Mucosa of descending colon (tissue), 3 donors: ENCODE measurements at regions not wholly inside any gene's neighbourhood (a gene's known extent, or its start where the extent isn't known, plus 50 kb on each side); places are given as distances from the start of the nearest gene placed in this dataset.
"Not testable (repeated sequence)": the region's sequence is repeated elsewhere in the genome, so short reads cannot be mapped to it uniquely, and the experiment has no call there.

Experiments used
- ATAC-seq: fragments of 200-7000 bp; cut with Tn5 transposase; one replicate; pipeline ENCODE4 v1.9.1; 2020; ENCODE audit warnings: mild to moderate bottlenecking, moderate library complexity
- DNase-seq, 3 donors: peaks; one replicate each; pipeline ENCODE4 v3.0.0-alpha.2; 2020
- H3K36me3 ChIP-seq: fragments of 200-600 bp; one replicate; pipeline ENCODE4 v1.8.0; 2021; ENCODE audit warnings: low read depth, mild to moderate bottlenecking
- H3K4me1 ChIP-seq: fragments of 200-600 bp; one replicate; pipeline ENCODE4 v1.8.0; 2021; ENCODE audit warnings: low read depth, mild to moderate bottlenecking
- H3K4me3 ChIP-seq: fragments of 200-600 bp; one replicate; pipeline ENCODE4 v1.8.0; 2021; ENCODE audit warnings: mild to moderate bottlenecking
- H3K9me3 ChIP-seq: fragments of 200-600 bp; one replicate; pipeline ENCODE4 v1.8.0; 2021; ENCODE audit warnings: mild to moderate bottlenecking
- CTCF ChIP-seq: fragments of 200-600 bp; IDR thresholded peaks from one replicate; pipeline ENCODE4 v1.8.0; 2022; ENCODE audit warnings: antibody characterized with exemption, mild to moderate bottlenecking
- intact Hi-C, 2 donors: fragments of 100-400 bp; cut with DNase I in 1 of 2; cut with micrococcal nuclease in 1 of 2; formaldehyde crosslinking; loops; one replicate each; pipeline versions ENCODE4 v1.11.0 to v1.11.1; 2022; cut with DNase I, micrococcal nuclease
- donor health status: DM: no; HTN: no; CAD: no; lungs with moderate emphysema.
- donor health status: DM: no; HTN: no; CAD: no.
- donor health status: DM: no; HTN: yes; CAD: no.

GRCh38 chr10:81426722-81427121, 448.3 kb upstream of the NRG3 start:
- intact Hi-C loops: no loop called here
- no peak for DNase-seq
- H3K36me3 ChIP-seq: no peaks in the 10 kb centered on the region
- ATAC-seq: no peak
- no peak overlapping the region for H3K4me3 ChIP-seq
- H3K9me3 ChIP-seq: peaks cover 3% of the 10 kb centered on the region
- H3K4me1 ChIP-seq: no peaks in the 10 kb centered on the region
- no peak for TF ChIP-seq CTCF

GRCh38 chr10:81428456-81429134, 446.4 kb upstream of the NRG3 start:
- no peak overlapping the region for H3K4me3 ChIP-seq
- H3K4me1 ChIP-seq: no peaks in the 10 kb centered on the region
- TF ChIP-seq CTCF: no peak
- H3K9me3 ChIP-seq: peaks cover 3% of the 10 kb centered on the region
- no peak for DNase-seq
- intact Hi-C loops: no loop called here
- H3K36me3 ChIP-seq: no peaks in the 10 kb centered on the region
- ATAC-seq: no peak

GRCh38 chr10:81439445-81439844, 435.5 kb upstream of the NRG3 start:
- H3K9me3 ChIP-seq: peaks cover 35% of the 10 kb centered on the region
- intact Hi-C loops: no loop called here
- no peak overlapping the region for H3K4me3 ChIP-seq
- ATAC-seq: no peak
- H3K36me3 ChIP-seq: no peaks in the 10 kb centered on the region
- DNase-seq: no peak
- H3K4me1 ChIP-seq: no peaks in the 10 kb centered on the region
- TF ChIP-seq CTCF: no peak

- DNase-seq, ATAC-seq, H3K4me1 ChIP-seq, H3K36me3 ChIP-seq, intact Hi-C loops, H3K4me3 ChIP-seq: not testable (repeated sequence)
- peaks cover 38% of the 10 kb centered on the region for H3K9me3 ChIP-seq
Observed at GRCh38 chr10:81441624-81442023, 433.4 kb upstream of the NRG3 start.

GRCh38 chr10:81444242-81444929, 430.6 kb upstream of the NRG3 start:
- DNase-seq (no peak), ATAC-seq (no peak)
- no peak overlapping the region for H3K4me3 ChIP-seq
- no peaks in the 10 kb centered on the region for H3K36me3 ChIP-seq
- no peak for TF ChIP-seq CTCF
- intact Hi-C loops: no loop called here
- peaks cover 36% of the 10 kb centered on the region for H3K9me3 ChIP-seq
- no peaks in the 10 kb centered on the region for H3K4me1 ChIP-seq

GRCh38 chr10:81450651-81451050, 424.3 kb upstream of the NRG3 start:
- ATAC-seq: no peak

More at GRCh38 chr10:81450651-81451050, 424.3 kb upstream of the NRG3 start:
- intact Hi-C loops: no loop called here
- Histone ChIP-seq H3K4me3 (no peak overlapping the region), H3K9me3 (peaks cover 21% of the 10 kb centered on the region), H3K36me3 (no peaks in the 10 kb centered on the region), H3K4me1 (no peaks in the 10 kb centered on the region)
- DNase-seq: no peak
- TF ChIP-seq CTCF: no peak
